ENCODE measurements at regions not wholly inside any gene's neighbourhood (a gene's known extent, or its start where the extent isn't known, plus 50 kb on each side); places are given as distances from the start of the nearest gene placed in this dataset.

- no peaks in the 10 kb centered on the region for H3K27me3 ChIP-seq (replicated peaks; ENCODE audit: insufficient read depth, low read depth, low read length, poor library complexity)
- intact Hi-C loops (cut with micrococcal nuclease; ENCODE audit: unreplicated experiment): no loop called here
- H3K27ac ChIP-seq (ENCODE audit: low read depth, low read length, poor library complexity, severe bottlenecking): no peak overlapping the region
- CTCF ChIA-PET: no interaction called here
- no peaks in the 10 kb centered on the region for H3K36me3 ChIP-seq (ENCODE audit: insufficient read depth, low read length, poor library complexity, severe bottlenecking)
- POLR2A ChIA-PET (ENCODE audit: low non-redundant PET): no interaction called here
- H3K4me1 ChIP-seq (ENCODE audit: insufficient read depth, low read length, poor library complexity, severe bottlenecking): no peaks in the 10 kb centered on the region
- BruUV-seq (replicated peaks): no TSS peak
- DNase-seq (ENCODE audit: low spot score): no peak
- TF ChIP-seq CTCF (conservative IDR thresholded peaks at IDR 0.05; ENCODE audit: low read depth, low read length): no peak
- TF ChIP-seq EZH2 (IDR thresholded peaks at IDR 0.05; ENCODE audit: borderline replicate concordance, low read depth, low read length, poor library complexity, severe bottlenecking): no peak
- H3K4me3 ChIP-seq (ENCODE audit: low read depth, low read length, poor library complexity, severe bottlenecking): no peak overlapping the region
- no peaks in the 10 kb centered on the region for H3K9me3 ChIP-seq (ENCODE audit: low read depth, low read length, poor library complexity, severe bottlenecking)
These were observed 629.7 kb upstream of the FZD8 start for GRCh38 chr10:36271627-36272340.

GRCh38 chr10:36269222-36269621, 627.1 kb upstream of the FZD8 start:
- H3K4me1 ChIP-seq (ENCODE audit: insufficient read depth, low read length, poor library complexity, severe bottlenecking): no peaks in the 10 kb centered on the region
- intact Hi-C loops (cut with micrococcal nuclease; ENCODE audit: unreplicated experiment): no loop called here
- H3K9me3 ChIP-seq (ENCODE audit: low read depth, low read length, poor library complexity, severe bottlenecking): no peaks in the 10 kb centered on the region
- no peak for TF ChIP-seq EZH2 (IDR thresholded peaks at IDR 0.05; ENCODE audit: borderline replicate concordance, low read depth, low read length, poor library complexity, severe bottlenecking)
- no peak for TF ChIP-seq CTCF (conservative IDR thresholded peaks at IDR 0.05; ENCODE audit: low read depth, low read length)
- H3K27ac ChIP-seq (ENCODE audit: low read depth, low read length, poor library complexity, severe bottlenecking): no peak overlapping the region
- DNase-seq (ENCODE audit: low spot score): no peak
- no peaks in the 10 kb centered on the region for H3K27me3 ChIP-seq (replicated peaks; ENCODE audit: insufficient read depth, low read depth, low read length, poor library complexity)
- ChIA-PET POLR2A (ENCODE audit: low non-redundant PET) (no interaction called here), CTCF (no interaction called here)
- no peak overlapping the region for H3K4me3 ChIP-seq (ENCODE audit: low read depth, low read length, poor library complexity, severe bottlenecking)
- no TSS peak for BruUV-seq (replicated peaks)
- H3K36me3 ChIP-seq (ENCODE audit: insufficient read depth, low read length, poor library complexity, severe bottlenecking): no peaks in the 10 kb centered on the region

- no peak overlapping the region for H3K4me3 ChIP-seq (ENCODE audit: low read depth, low read length, poor library complexity, severe bottlenecking)
- TF ChIP-seq CTCF (conservative IDR thresholded peaks at IDR 0.05; ENCODE audit: low read depth, low read length) (no peak), EZH2 (IDR thresholded peaks at IDR 0.05; ENCODE audit: borderline replicate concordance, low read depth, low read length, poor library complexity, severe bottlenecking) (no peak)
- no TSS peak for BruUV-seq (replicated peaks)
- no peaks in the 10 kb centered on the region for H3K36me3 ChIP-seq (ENCODE audit: insufficient read depth, low read length, poor library complexity, severe bottlenecking)
- no peaks in the 10 kb centered on the region for H3K9me3 ChIP-seq (ENCODE audit: low read depth, low read length, poor library complexity, severe bottlenecking)
- H3K27me3 ChIP-seq (replicated peaks; ENCODE audit: insufficient read depth, low read depth, low read length, poor library complexity): no peaks in the 10 kb centered on the region
- intact Hi-C loops (cut with micrococcal nuclease; ENCODE audit: unreplicated experiment): no loop called here
- H3K4me1 ChIP-seq (ENCODE audit: insufficient read depth, low read length, poor library complexity, severe bottlenecking): no peaks in the 10 kb centered on the region
- ChIA-PET POLR2A (ENCODE audit: low non-redundant PET) (no interaction called here), CTCF (no interaction called here)
- H3K27ac ChIP-seq (ENCODE audit: low read depth, low read length, poor library complexity, severe bottlenecking): no peak overlapping the region
- no peak for DNase-seq (ENCODE audit: low spot score)
These were observed 624.8 kb upstream of the FZD8 start for GRCh38 chr10:36266923-36267322.

Data from A673 (cell line).